H9 (cell line): ENCODE measurements at regions not wholly inside any gene's neighbourhood (a gene's known extent, or its start where the extent isn't known, plus 50 kb on each side); places are given as distances from the start of the nearest gene placed in this dataset.
A peak's percentile ranks its signal among the peaks of the same experiment; 100 is the strongest.

ENCODE experiments used
- DNase-seq: peaks from one replicate; pipeline ENCODE4 v3.0.0-alpha.2; 2017
- H2AFZ ChIP-seq: one replicate; pipeline ENCODE4 v1.6.1; 2013; ENCODE audit warnings: mild to moderate bottlenecking, low read length, control low read depth, moderate library complexity
- H2AK5ac ChIP-seq: 2 replicates; pipeline ENCODE4 v1.6.1; 2013; ENCODE audit warnings: low read length, control low read depth, mixed read lengths; ENCODE audit not compliant: insufficient read length
- H2BK120ac ChIP-seq: one replicate; pipeline ENCODE4 v1.6.1; 2013; ENCODE audit warnings: low read depth, mild to moderate bottlenecking, low read length, control low read depth, inconsistent platforms; ENCODE audit not compliant: poor library complexity, severe bottlenecking
- H2BK12ac ChIP-seq: 2 replicates; pipeline ENCODE4 v1.6.1; 2013; ENCODE audit warnings: low read length, control low read depth, mixed read lengths, low read depth; ENCODE audit not compliant: insufficient read length
- H2BK15ac ChIP-seq: 2 replicates; pipeline ENCODE4 v1.6.1; 2013; ENCODE audit warnings: low read depth, low read length, control low read depth
- H2BK20ac ChIP-seq: one replicate; pipeline ENCODE4 v1.6.1; 2013; ENCODE audit warnings: low read depth, mild to moderate bottlenecking, low read length, control low read depth, inconsistent platforms; ENCODE audit not compliant: poor library complexity, severe bottlenecking
- H2BK5ac ChIP-seq: 2 replicates; pipeline ENCODE4 v1.6.1; 2013; ENCODE audit warnings: low read length, control low read depth, mixed read lengths; ENCODE audit not compliant: insufficient read length
- H3K14ac ChIP-seq: 2 replicates; pipeline ENCODE4 v1.6.1; 2013; ENCODE audit warnings: low read length, control low read depth; ENCODE audit not compliant: insufficient read depth
- H3K18ac ChIP-seq: 2 replicates; pipeline ENCODE4 v1.6.1; 2013; ENCODE audit warnings: low read depth, mild to moderate bottlenecking, mixed read lengths, low read length, control low read depth; ENCODE audit not compliant: insufficient read length
- H3K23ac ChIP-seq: 2 replicates; pipeline ENCODE4 v1.6.1; 2013; ENCODE audit warnings: low read length, control low read depth, mixed read lengths, low read depth; ENCODE audit not compliant: insufficient read length
- H3K23me2 ChIP-seq: 2 replicates; pipeline ENCODE4 v1.6.1; 2013; ENCODE audit warnings: low read depth, mild to moderate bottlenecking, mixed read lengths, low read length, control low read depth; ENCODE audit not compliant: insufficient read length, poor library complexity, severe bottlenecking
- H3K27ac ChIP-seq: 2 replicates; pipeline ENCODE4 v1.5.1; 2013; ENCODE audit warnings: low read length, control low read depth, mixed read lengths, low read depth; ENCODE audit not compliant: insufficient read length
- H3K27me3 ChIP-seq: 2 replicates; pipeline ENCODE4 v1.6.1; 2013; ENCODE audit warnings: low read length, control low read depth, inconsistent platforms; ENCODE audit not compliant: insufficient read depth
- H3K4ac ChIP-seq: 2 replicates; pipeline ENCODE4 v1.6.1; 2013; ENCODE audit warnings: low read depth, mild to moderate bottlenecking, control low read depth, inconsistent platforms, low read length, moderate library complexity
- H3K4me1 ChIP-seq: 2 replicates; pipeline ENCODE4 v1.6.1; 2013; ENCODE audit warnings: low read length, control low read depth, inconsistent platforms; ENCODE audit not compliant: insufficient read depth
- H3K4me2 ChIP-seq: 2 replicates; pipeline ENCODE4 v1.6.1; 2013; ENCODE audit warnings: low read length, control low read depth, mixed read lengths; ENCODE audit not compliant: insufficient read length, insufficient read depth
- H3K56ac ChIP-seq: 2 replicates; pipeline ENCODE4 v1.6.1; 2013; ENCODE audit warnings: low read depth, mild to moderate bottlenecking, mixed read lengths, low read length, control low read depth; ENCODE audit not compliant: insufficient read length
- H3K79me1 ChIP-seq: 2 replicates; pipeline ENCODE4 v1.6.1; 2013; ENCODE audit warnings: low read depth, mild to moderate bottlenecking, moderate library complexity, low read length, control low read depth, inconsistent platforms; ENCODE audit not compliant: insufficient read depth, poor library complexity, severe bottlenecking
- H3K79me2 ChIP-seq: 2 replicates; pipeline ENCODE4 v1.6.1; 2013; ENCODE audit warnings: low read length, control low read depth, inconsistent platforms; ENCODE audit not compliant: insufficient read depth
- H3K9ac ChIP-seq: 2 replicates; pipeline ENCODE4 v1.6.1; 2013; ENCODE audit warnings: low read length, control low read depth, mixed read lengths; ENCODE audit not compliant: insufficient read length; ENCODE audit errors: extremely low read depth
- H3K9me3 ChIP-seq: one replicate; pipeline ENCODE4 v1.6.1; 2013; ENCODE audit warnings: low read depth, low read length, inconsistent platforms; ENCODE audit not compliant: control insufficient read depth
- H3T11ph ChIP-seq: one replicate; pipeline ENCODE4 v1.6.1; 2013; ENCODE audit warnings: mild to moderate bottlenecking, low read length, control low read depth, inconsistent platforms
- H4K20me1 ChIP-seq: one replicate; pipeline ENCODE4 v1.6.1; 2013; ENCODE audit not compliant: control insufficient read depth, insufficient read length, insufficient read depth
- H4K5ac ChIP-seq: 2 replicates; pipeline ENCODE4 v1.6.1; 2013; ENCODE audit warnings: low read depth, mild to moderate bottlenecking, mixed read lengths, low read length, control low read depth; ENCODE audit not compliant: insufficient read length
- H4K8ac ChIP-seq: replicated peaks from 2 replicates; pipeline ENCODE4 v1.6.1; 2013; ENCODE audit warnings: low read length, control low read depth, mixed read lengths, low read depth; ENCODE audit not compliant: insufficient read length
- H4K91ac ChIP-seq: 2 replicates; pipeline ENCODE4 v1.6.1; 2013; ENCODE audit warnings: low read depth, mild to moderate bottlenecking, moderate library complexity, mixed read lengths, low read length, control low read depth; ENCODE audit not compliant: insufficient read length
- H3K27ac Mint-ChIP-seq, 3 experiments: 2 replicates in 2 of 3; 3 replicates in 1 of 3; pipeline ENCODE4 v1.8.0; 2020 to 2021; ENCODE audit warnings: mixed read lengths in 3 of 3, mild to moderate bottlenecking in 1 of 3, moderate library complexity in 1 of 3
- H3K27me3 Mint-ChIP-seq: 2 replicates; pipeline ENCODE4 v1.8.0; 2021; ENCODE audit warnings: low read depth, mild to moderate bottlenecking, moderate library complexity, mixed read lengths
- H3K36me3 Mint-ChIP-seq, 3 experiments: 2 replicates in 2 of 3; 3 replicates in 1 of 3; pipeline ENCODE4 v1.8.0; 2020 to 2021; ENCODE audit warnings: low read depth in 3 of 3, mixed read lengths in 3 of 3; ENCODE audit not compliant: insufficient read depth in 1 of 3
- H3K4me1 Mint-ChIP-seq, 2 experiments: 2 replicates each; pipeline ENCODE4 v1.8.0; 2020; ENCODE audit warnings: mixed read lengths in 2 of 2
- H3K4me3 Mint-ChIP-seq, 2 experiments: 2 replicates in 1 of 2; 3 replicates in 1 of 2; pipeline ENCODE4 v1.8.0; 2020 to 2021; ENCODE audit warnings: mild to moderate bottlenecking in 2 of 2, mixed read lengths in 2 of 2, moderate library complexity in 1 of 2
- H3K9me3 Mint-ChIP-seq, 2 experiments: 2 replicates in 1 of 2; 3 replicates in 1 of 2; pipeline ENCODE4 v1.8.0; 2020; ENCODE audit warnings: mild to moderate bottlenecking in 2 of 2, mixed read lengths in 2 of 2, moderate library complexity in 1 of 2
- CTCF ChIP-seq: fragments of 200-600 bp; sonication (generic); conservative IDR thresholded peaks from 3 replicates; pipeline ENCODE4 v1.8.0; 2021; ENCODE audit warnings: antibody characterized with exemption, mild to moderate bottlenecking
- WGBS: extraction: QIAGEN DNeasy Blood & Tissue Kit; methylation state at CpG from one replicate; pipeline ENCODE4 v1.1.7; 2013; ENCODE audit warnings: missing lambda C conversion rate, low lambda C conversion rate, mixed read lengths; ENCODE audit not compliant: insufficient read length; ENCODE audit errors: extremely low coverage; 5-methylcytosine and 5-hydroxymethylcytosine counted together

GRCh38 chr7:17501441-17502212 lies 203.2 kb downstream of the AHR start:
- Mint-ChIP-seq H3K4me3 (no peak overlapping the region), H3K36me3 (no peaks in the 10 kb centered on the region; a peak in 1 of 7 replicates), H3K27ac (peak overlapping the region in 1 of 3 experiments; percentile 58; a peak in 1 of 7 replicates), H3K27me3 (no peaks in the 10 kb centered on the region), H3K4me1 (peaks cover 42 to 44% of the 10 kb centered on the region in 2 experiments), H3K9me3 (no peaks in the 10 kb centered on the region; a peak in 1 of 5 replicates)
- H3K4me1 ChIP-seq: peaks cover 8% of the 10 kb centered on the region; the same call in 1 of the 2 replicates
- H3K23me2 ChIP-seq: no peaks in the 10 kb centered on the region
- no peak overlapping the region for H3K56ac ChIP-seq
- H3K9me3 ChIP-seq: no peaks in the 10 kb centered on the region
- no peaks in the 10 kb centered on the region for H3K79me1 ChIP-seq
- no peak overlapping the region for H3K4me2 ChIP-seq
- no peak overlapping the region for H4K91ac ChIP-seq
- H2BK20ac ChIP-seq: no peak overlapping the region
- H2BK12ac ChIP-seq: no peak overlapping the region
- TF ChIP-seq CTCF: no peak
- H2AK5ac ChIP-seq: no peak overlapping the region
- no peak overlapping the region for H3K14ac ChIP-seq
- H2BK5ac ChIP-seq: no peak overlapping the region
- no peak overlapping the region for H2BK15ac ChIP-seq
- no peaks in the 10 kb centered on the region for H4K20me1 ChIP-seq
- no peaks in the 10 kb centered on the region for H3K79me2 ChIP-seq
- H2BK120ac ChIP-seq: no peak overlapping the region
- no peak overlapping the region for H3K18ac ChIP-seq
- no peak overlapping the region for H3T11ph ChIP-seq
- no peak overlapping the region for H4K8ac ChIP-seq
- no peak overlapping the region for H3K27ac ChIP-seq
- no peak overlapping the region for H3K9ac ChIP-seq
- H4K5ac ChIP-seq: no peak overlapping the region
- WGBS: no CpG with 5 or more reads among the region's 1 CpG
- DNase-seq: no peak
- H3K23ac ChIP-seq: no peak overlapping the region
- no peak overlapping the region for H2AFZ ChIP-seq
- H3K27me3 ChIP-seq: no peaks in the 10 kb centered on the region
- H3K4ac ChIP-seq: no peak overlapping the region
